Tibial artery (tissue), 4 donors: ENCODE measurements at regions not wholly inside any gene's neighbourhood (a gene's known extent, or its start where the extent isn't known, plus 50 kb on each side); places are given as distances from the start of the nearest gene placed in this dataset.

Experiments
- DNase-seq, 2 donors: peaks; one replicate each; pipeline ENCODE4 v3.0.0-alpha.2; 2019
- H3K27ac ChIP-seq, 2 donors: fragments of 200-600 bp; sonication (generic) in 1 of 2; 1 replicate in 1 of 2; 2 replicates in 1 of 2; pipeline ENCODE4 v1.5.1; 2018 to 2019; ENCODE audit warnings: mild to moderate bottlenecking in 1 of 2
- H3K27me3 ChIP-seq, 2 donors: fragments of 200-600 bp; sonication (generic) in 1 of 2; one replicate each; pipeline versions ENCODE4 v1.5.1 to v1.6.0; 2016 to 2019
- H3K36me3 ChIP-seq, 3 donors: fragments of 200-600 bp; sonication (generic) in 2 of 3; one replicate each; pipeline ENCODE4 v1.5.1; 2016 to 2019; ENCODE audit warnings: mild to moderate bottlenecking in 2 of 3
- H3K4me1 ChIP-seq, 4 donors: fragments of 200-600 bp; sonication (generic) in 2 of 4; 1 replicate in 3 of 4; 2 replicates in 1 of 4; pipeline ENCODE4 v1.5.1; 2016 to 2019
- H3K4me3 ChIP-seq, 2 donors: fragments of 200-600 bp; sonication (generic) in 1 of 2; 1 replicate in 1 of 2; 2 replicates in 1 of 2; pipeline ENCODE4 v1.5.1; 2018 to 2019; ENCODE audit warnings: mild to moderate bottlenecking in 2 of 2
- H3K9me3 ChIP-seq, 3 donors: fragments of 200-600 bp; sonication (generic) in 1 of 3; one replicate each; pipeline ENCODE4 v1.5.1; 2016 to 2019
- intact Hi-C: fragments of 100-400 bp; cut with DNase I; formaldehyde crosslinking; loops from one replicate; pipeline ENCODE4 v1.15.0; 2023; ENCODE audit warnings: low total_unique reads
- TF ChIP-seq, protein P1 (sequence below), 2 experiments: fragments of 200-600 bp in 1 of 2; fragments of 450-650 bp in 1 of 2; IDR thresholded peaks; one replicate each; pipeline ENCODE4 v1.5.1; 2017 to 2019; ENCODE audit warnings: antibody characterized with exemption in 2 of 2, mild to moderate bottlenecking in 1 of 2, moderate library complexity in 1 of 2

DNA sequence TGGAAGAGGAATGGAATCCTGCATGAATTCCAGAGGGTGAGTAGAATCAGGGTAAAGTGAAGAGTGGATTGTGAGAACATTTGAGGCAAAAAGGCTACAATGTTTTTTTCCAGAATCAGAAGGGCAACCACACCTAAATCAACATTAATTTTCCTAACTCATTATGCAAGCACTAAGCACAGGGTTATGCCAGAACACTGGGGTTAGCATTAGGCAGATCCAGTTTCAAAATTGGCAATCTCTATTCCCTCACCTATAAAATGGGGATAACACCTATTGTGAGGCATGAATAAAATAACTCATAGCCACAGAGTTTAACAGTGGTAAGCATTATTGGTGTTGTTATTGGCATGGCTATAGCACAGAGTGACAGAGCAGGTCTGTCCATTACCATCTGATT, 378.6 kb upstream of the FAT3 start:
- no peaks in the 10 kb centered on the region for H3K36me3 ChIP-seq
- H3K9me3 ChIP-seq = no peaks in the 10 kb centered on the region
- H3K27ac ChIP-seq = no peak overlapping the region
- H3K4me3 ChIP-seq = no peak overlapping the region
- TF ChIP-seq, protein P1, sequence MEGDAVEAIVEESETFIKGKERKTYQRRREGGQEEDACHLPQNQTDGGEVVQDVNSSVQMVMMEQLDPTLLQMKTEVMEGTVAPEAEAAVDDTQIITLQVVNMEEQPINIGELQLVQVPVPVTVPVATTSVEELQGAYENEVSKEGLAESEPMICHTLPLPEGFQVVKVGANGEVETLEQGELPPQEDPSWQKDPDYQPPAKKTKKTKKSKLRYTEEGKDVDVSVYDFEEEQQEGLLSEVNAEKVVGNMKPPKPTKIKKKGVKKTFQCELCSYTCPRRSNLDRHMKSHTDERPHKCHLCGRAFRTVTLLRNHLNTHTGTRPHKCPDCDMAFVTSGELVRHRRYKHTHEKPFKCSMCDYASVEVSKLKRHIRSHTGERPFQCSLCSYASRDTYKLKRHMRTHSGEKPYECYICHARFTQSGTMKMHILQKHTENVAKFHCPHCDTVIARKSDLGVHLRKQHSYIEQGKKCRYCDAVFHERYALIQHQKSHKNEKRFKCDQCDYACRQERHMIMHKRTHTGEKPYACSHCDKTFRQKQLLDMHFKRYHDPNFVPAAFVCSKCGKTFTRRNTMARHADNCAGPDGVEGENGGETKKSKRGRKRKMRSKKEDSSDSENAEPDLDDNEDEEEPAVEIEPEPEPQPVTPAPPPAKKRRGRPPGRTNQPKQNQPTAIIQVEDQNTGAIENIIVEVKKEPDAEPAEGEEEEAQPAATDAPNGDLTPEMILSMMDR (IDR thresholded peaks at IDR 0.05) = no peak
- H3K4me1 ChIP-seq = no peaks in the 10 kb centered on the region
- no peak for DNase-seq
- H3K27me3 ChIP-seq = no peaks in the 10 kb centered on the region
- intact Hi-C loops = no loop called here

DNA sequence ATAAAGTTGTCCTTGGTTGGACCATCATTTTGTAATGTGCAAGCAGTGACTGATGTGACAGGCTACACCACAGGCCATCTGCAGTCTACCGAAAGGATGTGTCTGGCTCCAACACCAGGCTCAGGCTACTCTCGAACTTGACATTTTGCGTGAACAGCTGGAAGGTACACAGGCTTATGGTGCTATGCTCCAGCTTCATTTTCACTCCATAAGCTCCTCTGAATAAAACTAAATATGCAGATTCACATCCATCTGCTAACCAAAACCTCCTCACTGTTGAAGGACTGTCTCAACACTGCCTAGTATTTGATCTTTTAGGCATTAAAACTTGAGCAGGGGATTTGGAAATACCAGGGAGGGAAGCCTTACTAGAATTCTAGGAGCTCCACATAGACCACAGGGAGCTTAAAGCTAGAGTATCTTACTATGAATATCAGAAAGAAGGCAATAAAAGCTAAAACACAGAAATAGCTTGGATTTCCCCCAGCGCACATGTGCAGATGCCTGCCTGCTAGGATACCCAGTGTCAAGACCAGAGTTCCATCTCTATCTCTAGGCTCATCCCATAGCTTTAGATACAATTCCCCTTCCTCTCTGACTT, 383.9 kb upstream of the FAT3 start:
- H3K36me3 ChIP-seq = no peaks in the 10 kb centered on the region
- H3K27ac ChIP-seq = no peak overlapping the region
- no peaks in the 10 kb centered on the region for H3K9me3 ChIP-seq
- no peak overlapping the region for H3K4me3 ChIP-seq
- no peaks in the 10 kb centered on the region for H3K4me1 ChIP-seq
- intact Hi-C loops = no loop called here
- no peak for DNase-seq
- TF ChIP-seq, protein P1 (IDR thresholded peaks at IDR 0.05) = no peak
- H3K27me3 ChIP-seq = no peaks in the 10 kb centered on the region

DNA sequence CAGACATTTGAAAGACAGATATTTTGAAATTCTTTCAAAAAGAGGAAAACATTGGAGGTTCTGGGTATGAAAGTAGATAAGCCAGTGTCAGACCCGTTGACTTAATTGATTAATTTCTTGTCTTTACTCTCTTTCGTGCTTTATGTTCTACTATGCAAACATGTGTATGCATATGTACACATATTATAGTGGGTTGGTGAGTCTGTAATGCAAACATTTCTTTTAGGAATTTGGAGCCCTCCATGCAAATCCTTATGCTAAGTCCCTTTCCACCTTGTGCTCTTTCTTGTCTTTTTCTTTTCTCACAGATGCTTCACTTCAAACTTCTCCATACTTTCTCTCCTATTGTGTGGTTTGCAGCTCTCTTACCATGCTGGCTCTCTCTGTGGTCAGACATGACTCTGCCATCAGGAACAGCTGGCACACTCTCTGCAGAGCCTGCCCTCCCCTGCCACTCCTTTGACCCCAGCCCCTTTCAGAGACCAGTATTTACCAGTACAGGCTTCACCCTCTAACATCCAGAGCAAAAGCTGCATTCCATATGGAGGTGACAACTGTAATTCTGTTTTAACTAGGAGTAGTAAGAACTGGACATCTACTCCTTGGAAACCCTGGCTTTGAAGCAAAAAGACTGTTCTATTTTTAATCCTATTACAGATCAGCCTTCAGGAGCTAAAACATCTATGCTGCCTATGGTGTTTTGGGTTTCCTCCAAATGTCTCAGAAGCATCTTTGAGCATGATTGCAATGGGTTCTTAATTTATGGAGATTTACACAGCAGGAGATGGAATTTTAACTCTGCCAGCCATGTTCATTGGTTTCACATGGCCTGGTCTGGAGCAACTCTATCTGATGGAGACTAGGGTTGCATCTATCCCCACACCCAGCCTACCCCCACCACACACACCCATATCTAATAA, 386.9 kb upstream of the FAT3 start:
- H3K36me3 ChIP-seq = no peaks in the 10 kb centered on the region
- H3K27ac ChIP-seq = no peak overlapping the region
- no peaks in the 10 kb centered on the region for H3K9me3 ChIP-seq
- H3K4me3 ChIP-seq = no peak overlapping the region
- H3K27me3 ChIP-seq = no peaks in the 10 kb centered on the region
- no peak for DNase-seq
- H3K4me1 ChIP-seq = no peaks in the 10 kb centered on the region
- intact Hi-C loops = no loop called here
- TF ChIP-seq, protein P1 (IDR thresholded peaks at IDR 0.05) = no peak

DNA sequence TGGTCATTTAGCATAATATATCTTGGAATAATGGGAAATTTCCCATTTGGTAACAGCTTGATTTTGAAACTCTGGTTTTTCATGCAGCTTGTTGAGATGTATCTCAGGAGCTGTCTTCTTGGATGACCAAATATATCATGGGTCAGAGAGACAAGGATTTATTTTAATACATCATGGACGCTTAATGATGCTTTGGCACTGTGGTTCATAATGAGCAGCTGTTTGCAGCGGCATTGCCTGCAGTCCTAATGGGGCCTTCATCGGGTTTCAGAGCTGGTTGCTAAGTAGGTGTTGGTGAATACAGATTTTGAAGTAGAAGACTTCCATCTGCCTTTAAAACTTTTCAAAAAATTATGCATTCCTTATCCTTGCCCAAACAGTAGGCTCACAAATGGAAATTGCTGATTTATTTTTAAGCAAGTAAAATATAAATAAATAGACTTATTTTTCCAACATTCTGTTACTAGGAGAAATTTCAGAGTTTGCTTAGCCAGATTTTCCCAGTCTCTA, 389.5 kb upstream of the FAT3 start:
- H3K27ac ChIP-seq = no peak overlapping the region
- DNase-seq = no peak
- no peaks in the 10 kb centered on the region for H3K9me3 ChIP-seq
- no peaks in the 10 kb centered on the region for H3K27me3 ChIP-seq
- TF ChIP-seq, protein P1 (IDR thresholded peaks at IDR 0.05) = no peak
- H3K4me1 ChIP-seq = no peaks in the 10 kb centered on the region
- no peaks in the 10 kb centered on the region for H3K36me3 ChIP-seq
- intact Hi-C loops = no loop called here
- H3K4me3 ChIP-seq = no peak overlapping the region

DNA sequence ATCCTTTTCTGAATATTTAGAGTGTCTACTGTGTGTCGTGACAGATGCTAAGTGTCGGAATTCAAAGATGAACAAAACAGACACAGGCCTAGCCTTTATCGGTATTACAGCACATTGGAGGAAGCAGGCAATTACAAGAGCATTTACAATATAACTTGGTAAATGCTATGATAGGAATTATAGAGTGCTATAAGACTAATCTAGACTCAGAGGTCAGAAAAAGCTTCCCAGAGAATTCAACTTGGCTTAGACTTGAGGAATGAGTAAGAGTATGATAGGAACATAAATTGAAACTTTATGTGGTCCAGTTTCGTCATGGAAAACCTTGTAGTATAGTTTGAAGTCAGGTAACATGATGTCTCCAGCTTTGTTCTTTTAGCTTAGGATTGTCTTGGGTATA, 395.7 kb upstream of the FAT3 start:
- intact Hi-C loops = no loop called here
- Histone ChIP-seq H3K27me3 (no peaks in the 10 kb centered on the region), H3K9me3 (no peaks in the 10 kb centered on the region), H3K36me3 (no peaks in the 10 kb centered on the region), H3K4me1 (no peaks in the 10 kb centered on the region), H3K27ac (no peak overlapping the region), H3K4me3 (no peak overlapping the region)
- no peak for DNase-seq
- TF ChIP-seq, protein P1 (IDR thresholded peaks at IDR 0.05) = no peak
